GM18867 (cell line): ENCODE measurements at regions not wholly inside any gene's neighbourhood (a gene's known extent, or its start where the extent isn't known, plus 50 kb on each side); places are given as distances from the start of the nearest gene placed in this dataset.
"Not testable (repeated sequence)": the region's sequence is repeated elsewhere in the genome, so short reads cannot be mapped to it uniquely, and the experiment has no call there.

Source experiments
- ATAC-seq: cut with Tn5 transposase; IDR thresholded peaks from one replicate; pipeline ENCODE4 v1.9.1; 2021; ENCODE audit warnings: mild to moderate bottlenecking, moderate library complexity; ENCODE audit not compliant: unreplicated experiment

- no peak for ATAC-seq
Observed at GRCh38 chr13:73327579-73327978, 268.8 kb downstream of the KLF5 start.

- peak; percentile 61 for ATAC-seq
Observed at GRCh38 chr13:73325723-73326558, 267.1 kb downstream of the KLF5 start.

- ATAC-seq = no peak
Observed at GRCh38 chr13:73324842-73325722, 266.3 kb downstream of the KLF5 start.

- no peak for ATAC-seq
Observed at GRCh38 chr13:73323615-73324014, 264.8 kb downstream of the KLF5 start.

- peak; percentile 71 for ATAC-seq
Observed at GRCh38 chr13:73321043-73321442, 262.2 kb downstream of the KLF5 start.

- no peak for ATAC-seq
Observed at GRCh38 chr13:73317140-73317539, 258.3 kb downstream of the KLF5 start.

- no peak for ATAC-seq
Observed at GRCh38 chr13:73310366-73310765, 251.6 kb downstream of the KLF5 start.

GRCh38 chr13:73307481-73307880 is 248.7 kb downstream of the KLF5 start:
- no peak for ATAC-seq

- ATAC-seq = no peak
Observed at GRCh38 chr13:73306688-73307087, 247.9 kb downstream of the KLF5 start.

GRCh38 chr13:73304442-73304841 is 245.6 kb downstream of the KLF5 start:
- no peak for ATAC-seq

GRCh38 chr13:73303851-73304250 is 245.0 kb downstream of the KLF5 start:
- ATAC-seq = peak; percentile 50

- ATAC-seq = not testable (repeated sequence)
Observed at GRCh38 chr13:73301622-73302021, 242.8 kb downstream of the KLF5 start.

GRCh38 chr13:73300718-73301425 is 242.1 kb downstream of the KLF5 start:
- no peak for ATAC-seq

- no peak for ATAC-seq
Observed at GRCh38 chr13:73299787-73300186, 241.0 kb downstream of the KLF5 start.

GRCh38 chr13:73293913-73294523 is 235.2 kb downstream of the KLF5 start:
- ATAC-seq = no peak

- no peak for ATAC-seq
Observed at GRCh38 chr13:73292127-73292526, 233.3 kb downstream of the KLF5 start.

GRCh38 chr13:73290844-73291243 is 232.0 kb downstream of the KLF5 start:
- no peak for ATAC-seq

GRCh38 chr13:73288596-73288995 is 229.8 kb downstream of the KLF5 start:
- no peak for ATAC-seq

- ATAC-seq = no peak
Observed at GRCh38 chr13:73287831-73288230, 229.0 kb downstream of the KLF5 start.

GRCh38 chr13:73286942-73287620 is 228.3 kb downstream of the KLF5 start:
- ATAC-seq = no peak
